ENCODE measurements at regions not wholly inside any gene's neighbourhood (a gene's known extent, or its start where the extent isn't known, plus 50 kb on each side); places are given as distances from the start of the nearest gene placed in this dataset.

DNA sequence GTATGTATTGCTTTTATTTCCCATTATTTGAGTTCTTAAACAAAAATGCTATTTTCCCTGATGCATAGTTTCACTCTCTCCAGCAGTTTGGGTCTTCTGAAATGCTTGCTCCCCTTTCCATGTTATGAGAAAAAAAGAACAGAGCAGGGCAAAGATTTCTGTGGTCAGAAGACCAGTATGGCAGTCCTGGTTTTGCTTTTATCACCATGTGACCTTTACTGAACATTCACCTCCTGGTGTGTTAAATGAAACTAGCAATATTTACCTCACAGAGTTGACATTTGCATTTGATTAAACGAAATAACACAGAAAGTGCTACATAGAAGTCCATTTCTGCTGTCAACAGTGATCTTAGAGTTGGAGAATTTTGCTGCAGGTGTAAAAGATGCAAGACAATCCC, 141.0 kb upstream of the G2E3 start:
- TF ChIP-seq CHD2 (IDR thresholded peaks at IDR 0.05; ENCODE audit: low read length, partially characterized antibody), result no peak
- TF ChIP-seq EP300 (IDR thresholded peaks at IDR 0.05), result no peak
- TF ChIP-seq POLR2A (IDR thresholded peaks at IDR 0.05; ENCODE audit: low read length), result no peak
- TF ChIP-seq, protein P1, sequence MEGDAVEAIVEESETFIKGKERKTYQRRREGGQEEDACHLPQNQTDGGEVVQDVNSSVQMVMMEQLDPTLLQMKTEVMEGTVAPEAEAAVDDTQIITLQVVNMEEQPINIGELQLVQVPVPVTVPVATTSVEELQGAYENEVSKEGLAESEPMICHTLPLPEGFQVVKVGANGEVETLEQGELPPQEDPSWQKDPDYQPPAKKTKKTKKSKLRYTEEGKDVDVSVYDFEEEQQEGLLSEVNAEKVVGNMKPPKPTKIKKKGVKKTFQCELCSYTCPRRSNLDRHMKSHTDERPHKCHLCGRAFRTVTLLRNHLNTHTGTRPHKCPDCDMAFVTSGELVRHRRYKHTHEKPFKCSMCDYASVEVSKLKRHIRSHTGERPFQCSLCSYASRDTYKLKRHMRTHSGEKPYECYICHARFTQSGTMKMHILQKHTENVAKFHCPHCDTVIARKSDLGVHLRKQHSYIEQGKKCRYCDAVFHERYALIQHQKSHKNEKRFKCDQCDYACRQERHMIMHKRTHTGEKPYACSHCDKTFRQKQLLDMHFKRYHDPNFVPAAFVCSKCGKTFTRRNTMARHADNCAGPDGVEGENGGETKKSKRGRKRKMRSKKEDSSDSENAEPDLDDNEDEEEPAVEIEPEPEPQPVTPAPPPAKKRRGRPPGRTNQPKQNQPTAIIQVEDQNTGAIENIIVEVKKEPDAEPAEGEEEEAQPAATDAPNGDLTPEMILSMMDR (IDR thresholded peaks at IDR 0.05), result no peak
- TF ChIP-seq, protein P2, sequence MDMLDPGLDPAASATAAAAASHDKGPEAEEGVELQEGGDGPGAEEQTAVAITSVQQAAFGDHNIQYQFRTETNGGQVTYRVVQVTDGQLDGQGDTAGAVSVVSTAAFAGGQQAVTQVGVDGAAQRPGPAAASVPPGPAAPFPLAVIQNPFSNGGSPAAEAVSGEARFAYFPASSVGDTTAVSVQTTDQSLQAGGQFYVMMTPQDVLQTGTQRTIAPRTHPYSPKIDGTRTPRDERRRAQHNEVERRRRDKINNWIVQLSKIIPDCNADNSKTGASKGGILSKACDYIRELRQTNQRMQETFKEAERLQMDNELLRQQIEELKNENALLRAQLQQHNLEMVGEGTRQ (IDR thresholded peaks at IDR 0.05), result no peak
- no peak for TF ChIP-seq KDM1A (IDR thresholded peaks at IDR 0.05; ENCODE audit: low read depth)
